ENCODE measurements at regions not wholly inside any gene's neighbourhood (a gene's known extent, or its start where the extent isn't known, plus 50 kb on each side); places are given as distances from the start of the nearest gene placed in this dataset.

DNA sequence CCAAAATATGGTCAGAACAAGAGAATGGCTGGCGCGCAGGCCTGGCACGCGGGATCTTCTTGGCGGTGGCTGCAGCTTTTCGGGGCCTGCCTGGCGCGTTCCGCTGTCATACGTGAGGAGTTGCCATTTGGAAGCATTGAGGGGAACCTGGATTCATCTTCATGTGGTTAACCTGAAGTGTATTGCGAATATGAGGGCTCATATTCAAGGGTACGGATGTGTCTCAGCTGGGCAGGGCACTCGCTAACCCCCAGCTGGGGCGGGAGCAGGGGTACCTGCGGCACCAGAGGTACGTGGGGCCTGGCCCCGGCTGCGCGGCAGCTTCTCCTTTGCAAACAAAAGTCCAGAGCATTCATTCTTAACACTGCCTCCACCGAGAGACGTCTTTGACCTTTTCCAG is 605.6 kb downstream of the QKI start:
- Mint-ChIP-seq H3K4me1 (no peaks in the 10 kb centered on the region), H3K9me3 (no peaks in the 10 kb centered on the region), H3K4me3 (no peak overlapping the region), H3K27ac (no peak overlapping the region), H3K36me3 (no peaks in the 10 kb centered on the region), H3K27me3 (peaks cover 2% of the 10 kb centered on the region)

- Mint-ChIP-seq H3K9me3 (no peaks in the 10 kb centered on the region), H3K4me1 (no peaks in the 10 kb centered on the region), H3K27me3 (peaks cover 1% of the 10 kb centered on the region), H3K36me3 (no peaks in the 10 kb centered on the region), H3K27ac (no peak overlapping the region), H3K4me3 (no peak overlapping the region)
These were observed 603.6 kb downstream of the QKI start for GRCh38 chr6:164018133-164018532.

GRCh38 chr6:164016056-164016455 is 601.5 kb downstream of the QKI start:
- H3K27ac Mint-ChIP-seq: no peak overlapping the region
- no peaks in the 10 kb centered on the region for H3K36me3 Mint-ChIP-seq
- H3K4me3 Mint-ChIP-seq: no peak overlapping the region
- no peaks in the 10 kb centered on the region for H3K4me1 Mint-ChIP-seq
- peaks cover 2% of the 10 kb centered on the region for H3K27me3 Mint-ChIP-seq
- no peaks in the 10 kb centered on the region for H3K9me3 Mint-ChIP-seq

DNA sequence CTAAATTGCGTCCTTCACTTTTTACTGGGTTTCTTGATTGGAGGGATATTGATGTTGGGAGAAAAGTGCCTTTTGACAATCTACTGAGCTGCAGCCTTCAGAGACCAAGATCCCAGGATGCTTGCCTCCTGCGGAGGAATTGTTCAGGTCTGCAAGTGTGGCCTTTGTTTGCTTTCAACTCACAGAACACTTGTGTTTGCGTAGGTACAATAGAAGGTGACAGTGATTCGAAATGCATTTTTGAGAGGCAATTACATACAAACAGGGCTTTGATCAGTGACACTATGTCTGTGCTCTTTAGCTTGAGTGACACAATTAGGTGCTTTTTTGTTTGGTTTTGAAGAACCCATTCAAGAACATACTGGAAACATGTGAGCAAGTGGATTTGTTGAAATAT is 600.6 kb downstream of the QKI start:
- H3K4me1 Mint-ChIP-seq: no peaks in the 10 kb centered on the region
- H3K9me3 Mint-ChIP-seq: no peaks in the 10 kb centered on the region
- no peak overlapping the region for H3K4me3 Mint-ChIP-seq
- H3K27me3 Mint-ChIP-seq: peaks cover 1% of the 10 kb centered on the region
- H3K27ac Mint-ChIP-seq: no peak overlapping the region
- no peaks in the 10 kb centered on the region for H3K36me3 Mint-ChIP-seq

GRCh38 chr6:164014346-164015087 is 600.0 kb downstream of the QKI start:
- Mint-ChIP-seq H3K4me1 (no peaks in the 10 kb centered on the region), H3K27ac (no peak overlapping the region), H3K27me3 (peaks cover 1% of the 10 kb centered on the region), H3K9me3 (no peaks in the 10 kb centered on the region), H3K36me3 (no peaks in the 10 kb centered on the region), H3K4me3 (no peak overlapping the region)

GRCh38 chr6:164013480-164014208 is 599.1 kb downstream of the QKI start:
- Mint-ChIP-seq H3K27me3 (peaks cover 2% of the 10 kb centered on the region), H3K36me3 (no peaks in the 10 kb centered on the region), H3K9me3 (no peaks in the 10 kb centered on the region), H3K4me3 (no peak overlapping the region), H3K4me1 (no peaks in the 10 kb centered on the region), H3K27ac (no peak overlapping the region)

- Mint-ChIP-seq H3K9me3 (no peaks in the 10 kb centered on the region), H3K27ac (no peak overlapping the region), H3K36me3 (no peaks in the 10 kb centered on the region), H3K4me3 (no peak overlapping the region), H3K4me1 (no peaks in the 10 kb centered on the region), H3K27me3 (peaks cover 2% of the 10 kb centered on the region)
These were observed 596.8 kb downstream of the QKI start for GRCh38 chr6:164011321-164011720.

GRCh38 chr6:164010441-164011103 is 596.1 kb downstream of the QKI start:
- Mint-ChIP-seq H3K27ac (no peak overlapping the region), H3K4me3 (no peak overlapping the region), H3K9me3 (no peaks in the 10 kb centered on the region), H3K36me3 (no peaks in the 10 kb centered on the region), H3K4me1 (no peaks in the 10 kb centered on the region), H3K27me3 (peaks cover 4% of the 10 kb centered on the region)

DNA sequence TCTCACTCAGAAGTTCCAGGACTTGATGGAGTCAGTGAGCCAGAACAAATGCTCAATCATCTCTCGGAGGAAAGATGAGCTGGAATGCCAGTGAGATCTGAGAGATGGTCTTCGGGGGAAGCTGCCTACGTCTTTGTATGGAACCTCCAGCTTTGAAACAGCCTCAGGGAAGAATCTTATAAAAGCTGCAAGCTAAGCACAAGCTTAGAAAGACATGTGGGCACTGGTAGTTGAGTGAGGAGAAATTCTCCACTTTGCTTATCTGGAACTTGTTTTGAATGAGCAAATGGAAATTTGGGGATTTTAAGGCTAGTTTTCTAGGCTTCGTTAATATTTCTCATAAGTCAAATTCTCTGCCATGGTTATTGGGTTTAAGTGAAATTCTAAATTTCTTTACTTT is 594.4 kb downstream of the QKI start:
- no peak overlapping the region for H3K4me3 Mint-ChIP-seq
- no peaks in the 10 kb centered on the region for H3K36me3 Mint-ChIP-seq
- H3K27ac Mint-ChIP-seq: no peak overlapping the region
- H3K27me3 Mint-ChIP-seq: peaks cover 5% of the 10 kb centered on the region
- H3K9me3 Mint-ChIP-seq: no peaks in the 10 kb centered on the region
- no peaks in the 10 kb centered on the region for H3K4me1 Mint-ChIP-seq

DNA sequence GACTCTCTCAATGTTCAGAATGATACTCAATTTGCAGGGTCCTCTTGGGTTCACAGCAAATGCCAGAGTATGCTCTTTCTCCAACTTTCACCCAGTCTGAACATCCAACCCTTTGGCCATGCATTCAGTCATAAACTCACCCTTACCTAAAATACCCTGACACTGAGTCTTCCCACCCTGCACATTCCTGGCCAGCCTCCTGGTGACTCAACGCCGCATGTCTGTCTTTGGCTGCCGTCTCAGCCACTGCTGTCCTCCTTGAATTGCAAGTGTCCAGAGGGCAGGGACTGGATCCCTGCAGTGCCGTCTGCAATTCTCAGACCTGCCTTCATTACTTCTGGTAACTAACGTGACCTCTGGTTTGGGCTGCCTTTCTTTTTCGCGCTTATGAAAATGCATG is 593.4 kb downstream of the QKI start:
- Mint-ChIP-seq H3K27me3 (peaks cover 5% of the 10 kb centered on the region), H3K27ac (no peak overlapping the region), H3K4me3 (no peak overlapping the region), H3K9me3 (no peaks in the 10 kb centered on the region), H3K4me1 (no peaks in the 10 kb centered on the region), H3K36me3 (no peaks in the 10 kb centered on the region)

DNA sequence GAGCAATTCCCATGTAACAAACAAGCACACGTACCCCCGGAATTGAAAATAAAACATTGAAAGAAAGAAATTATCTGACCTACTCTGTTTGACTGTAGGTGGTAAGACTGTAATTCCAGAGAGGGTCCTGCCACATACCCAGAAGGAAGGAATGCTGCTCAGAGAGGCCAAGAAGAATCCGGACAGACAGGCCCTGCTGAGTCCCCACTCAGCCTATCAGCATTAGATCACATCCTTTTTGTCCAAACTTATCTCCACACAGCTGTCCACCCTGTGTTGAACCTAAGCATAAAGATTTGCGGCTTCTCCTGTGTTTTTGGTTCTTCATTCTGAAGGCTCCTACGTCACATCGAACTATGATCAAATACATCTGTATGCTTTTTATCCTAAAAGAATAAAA is 591.9 kb downstream of the QKI start:
- Mint-ChIP-seq H3K27ac (no peak overlapping the region), H3K9me3 (no peaks in the 10 kb centered on the region), H3K27me3 (peaks cover 7% of the 10 kb centered on the region), H3K4me1 (no peaks in the 10 kb centered on the region), H3K4me3 (no peak overlapping the region), H3K36me3 (no peaks in the 10 kb centered on the region)

GRCh38 chr6:164005004-164005711 is 590.6 kb downstream of the QKI start:
- H3K36me3 Mint-ChIP-seq: no peaks in the 10 kb centered on the region
- H3K27ac Mint-ChIP-seq: no peak overlapping the region
- peaks cover 7% of the 10 kb centered on the region for H3K27me3 Mint-ChIP-seq
- no peaks in the 10 kb centered on the region for H3K9me3 Mint-ChIP-seq
- no peak overlapping the region for H3K4me3 Mint-ChIP-seq
- no peaks in the 10 kb centered on the region for H3K4me1 Mint-ChIP-seq

GRCh38 chr6:164000276-164000675 is 585.8 kb downstream of the QKI start:
- H3K4me3 Mint-ChIP-seq: no peak overlapping the region
- H3K36me3 Mint-ChIP-seq: no peaks in the 10 kb centered on the region
- no peaks in the 10 kb centered on the region for H3K9me3 Mint-ChIP-seq
- peaks cover 5% of the 10 kb centered on the region for H3K27me3 Mint-ChIP-seq
- no peaks in the 10 kb centered on the region for H3K4me1 Mint-ChIP-seq
- H3K27ac Mint-ChIP-seq: no peak overlapping the region

GRCh38 chr6:163999475-164000125 is 585.1 kb downstream of the QKI start:
- Mint-ChIP-seq H3K9me3 (no peaks in the 10 kb centered on the region), H3K4me1 (no peaks in the 10 kb centered on the region), H3K27me3 (peaks cover 5% of the 10 kb centered on the region), H3K4me3 (no peak overlapping the region), H3K27ac (no peak overlapping the region), H3K36me3 (no peaks in the 10 kb centered on the region)

GRCh38 chr6:163998496-163998895 is 584.0 kb downstream of the QKI start:
- no peak overlapping the region for H3K27ac Mint-ChIP-seq
- H3K4me3 Mint-ChIP-seq: no peak overlapping the region
- H3K36me3 Mint-ChIP-seq: no peaks in the 10 kb centered on the region
- no peaks in the 10 kb centered on the region for H3K4me1 Mint-ChIP-seq
- H3K27me3 Mint-ChIP-seq: peaks cover 5% of the 10 kb centered on the region
- no peaks in the 10 kb centered on the region for H3K9me3 Mint-ChIP-seq
